ENCODE measurements at regions not wholly inside any gene's neighbourhood (a gene's known extent, or its start where the extent isn't known, plus 50 kb on each side); places are given as distances from the start of the nearest gene placed in this dataset.

DNA sequence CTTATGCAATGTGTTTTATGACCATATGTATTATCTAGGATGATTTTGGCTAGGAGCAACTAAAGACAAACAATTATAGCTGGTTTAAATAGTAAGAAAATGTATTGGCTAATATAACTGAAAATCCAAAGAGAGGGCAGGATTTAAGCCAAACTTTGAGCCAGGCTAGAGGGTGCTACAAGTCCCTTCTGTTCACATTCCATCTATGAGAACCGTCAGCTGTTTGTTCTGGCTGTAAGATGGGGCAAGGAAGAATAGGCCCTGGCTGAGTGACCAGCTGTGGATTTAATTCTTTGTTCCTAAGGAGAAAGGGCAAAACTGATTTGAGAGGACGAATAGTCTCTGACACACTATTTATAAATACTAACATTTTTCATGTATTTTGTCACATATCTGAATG lies 79.2 kb upstream of the UGT8 start:
- TF ChIP-seq, protein P1, sequence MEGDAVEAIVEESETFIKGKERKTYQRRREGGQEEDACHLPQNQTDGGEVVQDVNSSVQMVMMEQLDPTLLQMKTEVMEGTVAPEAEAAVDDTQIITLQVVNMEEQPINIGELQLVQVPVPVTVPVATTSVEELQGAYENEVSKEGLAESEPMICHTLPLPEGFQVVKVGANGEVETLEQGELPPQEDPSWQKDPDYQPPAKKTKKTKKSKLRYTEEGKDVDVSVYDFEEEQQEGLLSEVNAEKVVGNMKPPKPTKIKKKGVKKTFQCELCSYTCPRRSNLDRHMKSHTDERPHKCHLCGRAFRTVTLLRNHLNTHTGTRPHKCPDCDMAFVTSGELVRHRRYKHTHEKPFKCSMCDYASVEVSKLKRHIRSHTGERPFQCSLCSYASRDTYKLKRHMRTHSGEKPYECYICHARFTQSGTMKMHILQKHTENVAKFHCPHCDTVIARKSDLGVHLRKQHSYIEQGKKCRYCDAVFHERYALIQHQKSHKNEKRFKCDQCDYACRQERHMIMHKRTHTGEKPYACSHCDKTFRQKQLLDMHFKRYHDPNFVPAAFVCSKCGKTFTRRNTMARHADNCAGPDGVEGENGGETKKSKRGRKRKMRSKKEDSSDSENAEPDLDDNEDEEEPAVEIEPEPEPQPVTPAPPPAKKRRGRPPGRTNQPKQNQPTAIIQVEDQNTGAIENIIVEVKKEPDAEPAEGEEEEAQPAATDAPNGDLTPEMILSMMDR (IDR thresholded peaks at IDR 0.05), result no peak
- no peak for TF ChIP-seq POLR2A (IDR thresholded peaks at IDR 0.05)
- TF ChIP-seq EP300 (IDR thresholded peaks at IDR 0.05), result no peak
